ENCODE measurements at regions not wholly inside any gene's neighbourhood (a gene's known extent, or its start where the extent isn't known, plus 50 kb on each side); places are given as distances from the start of the nearest gene placed in this dataset.

DNA sequence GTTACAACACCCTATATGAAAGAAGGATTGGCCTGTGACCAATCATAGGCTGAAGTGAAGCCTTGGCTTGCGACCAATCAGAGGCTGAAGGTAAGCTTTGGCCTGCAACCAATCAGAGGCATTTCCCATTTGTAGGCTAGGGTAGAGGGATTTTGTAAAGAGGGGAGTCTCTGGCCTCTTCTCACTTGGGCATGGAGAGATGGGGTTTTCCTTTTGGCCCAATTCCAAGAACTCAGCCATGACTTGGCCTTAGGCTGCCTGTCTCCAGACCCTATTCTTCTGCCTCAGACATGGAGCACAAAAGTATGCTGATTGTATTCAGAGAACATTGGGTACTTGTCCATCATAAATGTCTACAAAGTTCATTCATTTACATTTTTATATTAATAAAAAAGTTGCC, 308.3 kb downstream of the UTRN start:
- H3F3A ChIP-seq (ENCODE audit: insufficient read depth, low read length) = 0 out of 2 replicates have a peak, but pooled peaks cover 5% of the 10 kb centered on the region
- H3K36me3 ChIP-seq (ENCODE audit: insufficient read depth, low read length) = no peaks in the 10 kb centered on the region
- H3K9me3 ChIP-seq (ENCODE audit: low read length) = no peaks in the 10 kb centered on the region
- no peak overlapping the region for H3K27ac ChIP-seq (ENCODE audit: low read depth, low read length, poor library complexity, severe bottlenecking)
- H3K4me2 ChIP-seq (ENCODE audit: low read length) = no peak overlapping the region
- H3K9ac ChIP-seq (ENCODE audit: low read length) = no peak overlapping the region
- H3K9me2 ChIP-seq (ENCODE audit: low read depth, low read length) = no peaks in the 10 kb centered on the region
- no peak overlapping the region for H3K4me3 ChIP-seq (ENCODE audit: low read depth, low read length, poor library complexity, severe bottlenecking)
- peaks cover 16% of the 10 kb centered on the region for H3K4me1 ChIP-seq (ENCODE audit: insufficient read depth, low read length, severe bottlenecking)
- H2AFZ ChIP-seq (ENCODE audit: low read length) = no peak overlapping the region
- H4K20me1 ChIP-seq (ENCODE audit: insufficient read depth, low read length) = no peaks in the 10 kb centered on the region
- TF ChIP-seq EZH2 (IDR thresholded peaks at IDR 0.05; ENCODE audit: borderline replicate concordance, low read length) = no peak
- TF ChIP-seq, protein P1, sequence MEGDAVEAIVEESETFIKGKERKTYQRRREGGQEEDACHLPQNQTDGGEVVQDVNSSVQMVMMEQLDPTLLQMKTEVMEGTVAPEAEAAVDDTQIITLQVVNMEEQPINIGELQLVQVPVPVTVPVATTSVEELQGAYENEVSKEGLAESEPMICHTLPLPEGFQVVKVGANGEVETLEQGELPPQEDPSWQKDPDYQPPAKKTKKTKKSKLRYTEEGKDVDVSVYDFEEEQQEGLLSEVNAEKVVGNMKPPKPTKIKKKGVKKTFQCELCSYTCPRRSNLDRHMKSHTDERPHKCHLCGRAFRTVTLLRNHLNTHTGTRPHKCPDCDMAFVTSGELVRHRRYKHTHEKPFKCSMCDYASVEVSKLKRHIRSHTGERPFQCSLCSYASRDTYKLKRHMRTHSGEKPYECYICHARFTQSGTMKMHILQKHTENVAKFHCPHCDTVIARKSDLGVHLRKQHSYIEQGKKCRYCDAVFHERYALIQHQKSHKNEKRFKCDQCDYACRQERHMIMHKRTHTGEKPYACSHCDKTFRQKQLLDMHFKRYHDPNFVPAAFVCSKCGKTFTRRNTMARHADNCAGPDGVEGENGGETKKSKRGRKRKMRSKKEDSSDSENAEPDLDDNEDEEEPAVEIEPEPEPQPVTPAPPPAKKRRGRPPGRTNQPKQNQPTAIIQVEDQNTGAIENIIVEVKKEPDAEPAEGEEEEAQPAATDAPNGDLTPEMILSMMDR (IDR thresholded peaks at IDR 0.05; ENCODE audit: low read length) = no peak
- no peaks in the 10 kb centered on the region for H3K79me2 ChIP-seq (ENCODE audit: insufficient read depth, low read length)
- no peaks in the 10 kb centered on the region for H3K27me3 ChIP-seq (ENCODE audit: insufficient read depth, low read length)

DNA sequence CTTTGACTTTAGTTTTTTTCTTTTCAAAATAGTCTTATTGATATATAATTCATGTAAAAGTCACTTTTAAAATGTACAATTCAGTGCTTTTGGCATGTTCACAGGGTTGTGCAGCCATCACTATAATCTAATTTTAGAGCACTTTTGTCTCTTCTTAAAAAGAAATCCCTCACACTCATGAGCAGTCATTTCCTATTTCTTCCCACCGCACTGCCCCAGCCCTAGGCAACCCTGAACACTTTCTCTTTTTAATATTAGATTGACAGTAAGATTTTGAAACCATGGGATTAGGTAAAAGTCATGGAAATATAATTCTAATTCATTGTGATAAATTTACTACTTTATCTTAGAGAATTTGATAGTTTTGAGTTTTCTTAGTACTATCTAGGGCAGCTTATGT, 309.4 kb downstream of the UTRN start:
- Histone ChIP-seq H3K4me3 (ENCODE audit: low read depth, low read length, poor library complexity, severe bottlenecking) (no peak overlapping the region), H3K27me3 (ENCODE audit: insufficient read depth, low read length) (no peaks in the 10 kb centered on the region), H4K20me1 (ENCODE audit: insufficient read depth, low read length) (no peaks in the 10 kb centered on the region), H3K9me2 (ENCODE audit: low read depth, low read length) (no peaks in the 10 kb centered on the region), H3K4me1 (ENCODE audit: insufficient read depth, low read length, severe bottlenecking) (peaks cover 7% of the 10 kb centered on the region), H3F3A (ENCODE audit: insufficient read depth, low read length) (no peaks in the 10 kb centered on the region), H3K9me3 (ENCODE audit: low read length) (no peaks in the 10 kb centered on the region), H3K36me3 (ENCODE audit: insufficient read depth, low read length) (no peaks in the 10 kb centered on the region), H3K9ac (ENCODE audit: low read length) (no peak overlapping the region), H3K79me2 (ENCODE audit: insufficient read depth, low read length) (no peaks in the 10 kb centered on the region), H3K27ac (ENCODE audit: low read depth, low read length, poor library complexity, severe bottlenecking) (no peak overlapping the region), H2AFZ (ENCODE audit: low read length) (no peak overlapping the region), H3K4me2 (ENCODE audit: low read length) (no peak overlapping the region)
- TF ChIP-seq, protein P1 (IDR thresholded peaks at IDR 0.05; ENCODE audit: low read length) = no peak
- no peak for TF ChIP-seq EZH2 (IDR thresholded peaks at IDR 0.05; ENCODE audit: borderline replicate concordance, low read length)

DNA sequence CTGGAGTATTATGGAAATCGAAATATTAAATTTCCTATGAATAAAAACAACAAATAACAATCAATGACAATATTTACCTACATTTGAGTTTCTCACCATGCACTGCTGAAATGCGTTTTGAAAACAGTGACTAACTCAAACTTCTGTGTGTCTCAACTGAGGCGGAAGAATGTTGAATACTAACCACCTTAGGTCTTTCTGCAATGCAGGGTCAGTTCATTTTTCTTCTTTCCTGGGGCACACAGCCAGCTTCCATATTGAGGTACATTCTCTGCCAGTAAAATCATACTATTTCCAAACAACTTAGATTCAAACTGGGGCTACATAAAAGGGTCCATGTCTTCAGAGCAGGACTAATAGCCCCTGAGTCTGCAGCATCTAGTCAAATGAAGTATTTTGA, 310.1 kb downstream of the UTRN start:
- Histone ChIP-seq H4K20me1 (ENCODE audit: insufficient read depth, low read length) (no peaks in the 10 kb centered on the region), H3F3A (ENCODE audit: insufficient read depth, low read length) (no peaks in the 10 kb centered on the region), H3K79me2 (ENCODE audit: insufficient read depth, low read length) (no peaks in the 10 kb centered on the region), H2AFZ (ENCODE audit: low read length) (no peak overlapping the region), H3K4me3 (ENCODE audit: low read depth, low read length, poor library complexity, severe bottlenecking) (no peak overlapping the region), H3K36me3 (ENCODE audit: insufficient read depth, low read length) (no peaks in the 10 kb centered on the region), H3K27me3 (ENCODE audit: insufficient read depth, low read length) (no peaks in the 10 kb centered on the region), H3K9me2 (ENCODE audit: low read depth, low read length) (no peaks in the 10 kb centered on the region), H3K4me2 (ENCODE audit: low read length) (no peak overlapping the region), H3K4me1 (ENCODE audit: insufficient read depth, low read length, severe bottlenecking) (peaks cover under 1% of the 10 kb centered on the region), H3K27ac (ENCODE audit: low read depth, low read length, poor library complexity, severe bottlenecking) (no peak overlapping the region), H3K9me3 (ENCODE audit: low read length) (no peaks in the 10 kb centered on the region), H3K9ac (ENCODE audit: low read length) (no peak overlapping the region)
- TF ChIP-seq EZH2 (IDR thresholded peaks at IDR 0.05; ENCODE audit: borderline replicate concordance, low read length) = no peak
- TF ChIP-seq, protein P1 (IDR thresholded peaks at IDR 0.05; ENCODE audit: low read length) = no peak

All from OCI-LY1 (cell line).